K562 (cell line): ENCODE measurements at regions not wholly inside any gene's neighbourhood (a gene's known extent, or its start where the extent isn't known, plus 50 kb on each side); places are given as distances from the start of the nearest gene placed in this dataset.

Experiments
- FOSL1 ChIP-seq: fragments of 200-800 bp; sonication (Bioruptor generic); conservative IDR thresholded peaks from 2 replicates; pipeline ENCODE4 v1.6.1; 2016; ENCODE audit warnings: missing genetic modification characterization, missing compliant biosample characterization
- ILF3 ChIP-seq: fragments of 450-650 bp; IDR thresholded peaks from 2 replicates; pipeline ENCODE4 v1.6.1; 2018; ENCODE audit warnings: antibody characterized with exemption, mild to moderate bottlenecking, moderate library complexity, borderline replicate concordance
- KDM1A ChIP-seq, 2 experiments: fragments of 450-650 bp; IDR thresholded peaks; 2 replicates each; pipeline ENCODE4 v1.6.1; 2016; ENCODE audit warnings: mild to moderate bottlenecking in 2 of 2
- POLR2AphosphoS5 ChIP-seq: IDR thresholded peaks from 2 replicates; pipeline ENCODE4 v1.6.1; 2011; ENCODE audit warnings: mild to moderate bottlenecking, low read depth, low read length, moderate library complexity; ENCODE audit not compliant: control insufficient read depth, insufficient read depth
- RHOXF2B ChIP-seq: fragments of 250-450 bp; sonication (Bioruptor Pico); conservative IDR thresholded peaks from 2 replicates; pipeline ENCODE4 v1.5.1; 2021
- STAG1 ChIP-seq: sonication (generic); formaldehyde crosslinking; IDR thresholded peaks from 2 replicates; pipeline ENCODE4 v1.5.0; 2020; ENCODE audit warnings: missing genetic modification reagents, borderline replicate concordance
- TARDBP ChIP-seq: fragments of 450-650 bp; IDR thresholded peaks from 2 replicates; pipeline ENCODE4 v1.6.1; 2016
- TEAD4 ChIP-seq, 2 experiments: sonication (generic) in 1 of 2; formaldehyde crosslinking in 1 of 2; IDR thresholded peaks; 2 replicates each; pipeline versions ENCODE4 v1.6.1 to v1.8.0; 2012 to 2022; ENCODE audit warnings: borderline replicate concordance in 1 of 2, inconsistent platforms in 1 of 2, low read length in 1 of 2, mild to moderate bottlenecking in 1 of 2, missing genetic modification reagents in 1 of 2
- ZNF124 ChIP-seq: sonication (generic); formaldehyde crosslinking; IDR thresholded peaks from 2 replicates; pipeline ENCODE4 v1.8.1; 2022; ENCODE audit warnings: missing genetic modification reagents
- ZNF174 ChIP-seq: fragments of 250-450 bp; sonication (Bioruptor Pico); IDR thresholded peaks from 2 replicates; pipeline ENCODE4 v1.4.0; 2020; ENCODE audit warnings: mild to moderate bottlenecking
- ZNF584 ChIP-seq: fragments of 200-800 bp; sonication (Bioruptor generic); IDR thresholded peaks from 2 replicates; pipeline ENCODE4 v1.6.1; 2016; ENCODE audit warnings: low read depth, mild to moderate bottlenecking, missing genetic modification characterization, missing compliant biosample characterization
- TF ChIP-seq, protein P1 (sequence below), 3 experiments: IDR thresholded peaks in 2 of 3; conservative IDR thresholded peaks in 1 of 3; 2 replicates each; pipeline ENCODE4 v1.5.1; 2011 to 2012; ENCODE audit warnings: low read length in 3 of 3, mild to moderate bottlenecking in 3 of 3, control low read depth in 2 of 3, improper control_type of control experiment in 1 of 3, inconsistent platforms in 1 of 3, low read depth in 1 of 3, mixed read lengths in 1 of 3, moderate library complexity in 1 of 3; ENCODE audit not compliant: insufficient read depth in 2 of 3
- TF ChIP-seq, protein P2 (sequence below): fragments of 450-650 bp; IDR thresholded peaks from 2 replicates; pipeline ENCODE4 v1.6.1; 2016
- TF ChIP-seq, protein P3 (sequence below), 2 experiments: fragments of 450-650 bp in 1 of 2; sonication (generic) in 1 of 2; formaldehyde crosslinking in 1 of 2; IDR thresholded peaks in 1 of 2; conservative IDR thresholded peaks in 1 of 2; 2 replicates each; pipeline versions ENCODE4 v1.6.1 to v1.8.1; 2016 to 2023; ENCODE audit warnings: mild to moderate bottlenecking in 2 of 2, moderate library complexity in 2 of 2, inconsistent platforms in 1 of 2, missing genetic modification reagents in 1 of 2

DNA sequence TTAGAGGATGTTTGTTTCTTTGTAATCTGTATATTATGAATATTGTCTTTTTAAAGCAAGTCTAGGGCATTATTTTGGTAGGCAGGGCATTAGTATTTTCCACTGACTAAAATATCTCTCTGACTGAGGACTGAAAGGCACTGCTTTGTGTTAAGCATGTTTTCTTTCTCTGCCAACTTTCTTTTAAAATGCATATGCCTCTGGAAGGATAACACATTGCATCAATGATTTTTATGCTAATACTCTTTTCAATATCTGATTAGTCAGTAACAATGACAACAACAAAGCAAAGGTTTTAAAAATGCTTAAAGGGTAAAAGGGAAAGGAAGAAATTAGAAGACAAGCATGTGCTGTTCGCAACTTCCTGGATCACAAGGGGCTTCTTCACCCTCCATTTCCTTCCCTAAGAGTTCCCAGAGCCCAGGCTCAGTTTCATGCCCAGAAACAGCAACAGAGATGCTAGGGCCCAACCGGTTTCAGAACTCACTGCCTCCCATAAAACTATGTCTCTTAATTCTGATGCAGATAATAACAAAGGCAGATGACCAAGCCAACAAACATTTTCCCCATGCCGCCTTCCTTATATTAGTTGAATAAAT is 786.8 kb upstream of the ACVR2A start:
- TF ChIP-seq KDM1A (IDR thresholded peaks at IDR 0.05) (no peak), ZNF584 (CRISPR knock-in tag) (no peak), RHOXF2B (CRISPR knock-in tag) (no peak), ILF3 (no peak), FOSL1 (tag) (no peak), TARDBP (no peak), TEAD4 (IDR thresholded peaks at IDR 0.05; ENCODE audit: low read length) (no peak), TEAD4 (CRISPR knock-in tag; IDR thresholded peaks at IDR 0.05; ENCODE audit: borderline replicate concordance) (no peak), STAG1 (no peak), ZNF174 (CRISPR knock-in tag) (no peak), ZNF124 (no peak), POLR2AphosphoS5 (no peak)
- TF ChIP-seq, protein P1, sequence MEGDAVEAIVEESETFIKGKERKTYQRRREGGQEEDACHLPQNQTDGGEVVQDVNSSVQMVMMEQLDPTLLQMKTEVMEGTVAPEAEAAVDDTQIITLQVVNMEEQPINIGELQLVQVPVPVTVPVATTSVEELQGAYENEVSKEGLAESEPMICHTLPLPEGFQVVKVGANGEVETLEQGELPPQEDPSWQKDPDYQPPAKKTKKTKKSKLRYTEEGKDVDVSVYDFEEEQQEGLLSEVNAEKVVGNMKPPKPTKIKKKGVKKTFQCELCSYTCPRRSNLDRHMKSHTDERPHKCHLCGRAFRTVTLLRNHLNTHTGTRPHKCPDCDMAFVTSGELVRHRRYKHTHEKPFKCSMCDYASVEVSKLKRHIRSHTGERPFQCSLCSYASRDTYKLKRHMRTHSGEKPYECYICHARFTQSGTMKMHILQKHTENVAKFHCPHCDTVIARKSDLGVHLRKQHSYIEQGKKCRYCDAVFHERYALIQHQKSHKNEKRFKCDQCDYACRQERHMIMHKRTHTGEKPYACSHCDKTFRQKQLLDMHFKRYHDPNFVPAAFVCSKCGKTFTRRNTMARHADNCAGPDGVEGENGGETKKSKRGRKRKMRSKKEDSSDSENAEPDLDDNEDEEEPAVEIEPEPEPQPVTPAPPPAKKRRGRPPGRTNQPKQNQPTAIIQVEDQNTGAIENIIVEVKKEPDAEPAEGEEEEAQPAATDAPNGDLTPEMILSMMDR (IDR thresholded peaks at IDR 0.05 in 2 of 3, conservative IDR thresholded peaks at IDR 0.05 in 1 of 3; ENCODE audit: insufficient read depth in 2 of 3, low read depth in 1 of 3, low read length in 3 of 3), result no peak
- TF ChIP-seq, protein P2, sequence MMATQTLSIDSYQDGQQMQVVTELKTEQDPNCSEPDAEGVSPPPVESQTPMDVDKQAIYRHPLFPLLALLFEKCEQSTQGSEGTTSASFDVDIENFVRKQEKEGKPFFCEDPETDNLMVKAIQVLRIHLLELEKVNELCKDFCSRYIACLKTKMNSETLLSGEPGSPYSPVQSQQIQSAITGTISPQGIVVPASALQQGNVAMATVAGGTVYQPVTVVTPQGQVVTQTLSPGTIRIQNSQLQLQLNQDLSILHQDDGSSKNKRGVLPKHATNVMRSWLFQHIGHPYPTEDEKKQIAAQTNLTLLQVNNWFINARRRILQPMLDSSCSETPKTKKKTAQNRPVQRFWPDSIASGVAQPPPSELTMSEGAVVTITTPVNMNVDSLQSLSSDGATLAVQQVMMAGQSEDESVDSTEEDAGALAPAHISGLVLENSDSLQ, result no peak
- TF ChIP-seq, protein P3, sequence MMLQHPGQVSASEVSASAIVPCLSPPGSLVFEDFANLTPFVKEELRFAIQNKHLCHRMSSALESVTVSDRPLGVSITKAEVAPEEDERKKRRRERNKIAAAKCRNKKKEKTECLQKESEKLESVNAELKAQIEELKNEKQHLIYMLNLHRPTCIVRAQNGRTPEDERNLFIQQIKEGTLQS (IDR thresholded peaks at IDR 0.05), result no peak
- TF ChIP-seq, protein P3 (CRISPR knock-in tag; conservative IDR thresholded peaks at IDR 0.05), result no peak
